ENCODE measurements at regions not wholly inside any gene's neighbourhood (a gene's known extent, or its start where the extent isn't known, plus 50 kb on each side); places are given as distances from the start of the nearest gene placed in this dataset.
"Not testable (repeated sequence)": the region's sequence is repeated elsewhere in the genome, so short reads cannot be mapped to it uniquely, and the experiment has no call there.

DNA sequence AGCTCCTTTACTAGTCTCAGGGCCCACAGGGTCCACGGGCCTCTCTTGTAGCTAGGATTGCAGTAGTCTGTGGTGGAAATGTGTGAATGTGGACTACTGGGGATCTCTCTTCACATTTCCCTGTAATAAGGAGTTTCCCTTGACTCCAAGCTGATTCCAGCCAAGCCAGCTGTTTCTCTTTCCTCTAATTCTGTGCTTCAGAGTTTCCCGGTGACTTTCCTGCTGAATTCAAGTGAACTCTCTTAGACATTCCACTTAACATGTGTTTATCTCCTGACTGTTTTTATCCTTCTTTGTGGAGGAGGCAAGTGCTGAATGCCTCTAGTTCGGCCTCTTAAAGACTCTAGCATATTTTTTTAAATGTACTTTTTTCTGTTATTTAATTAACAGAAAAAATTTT is 354.0 kb upstream of the RGS18 start:
- TF ChIP-seq CTCF (IDR thresholded peaks at IDR 0.05; ENCODE audit: poor library complexity, severe bottlenecking), result no peak
- H3K27me3 ChIP-seq (ENCODE audit: insufficient read depth, poor library complexity, severe bottlenecking), result no peaks in the 10 kb centered on the region
- DNase-seq (ENCODE audit: low spot score) (no peak), ATAC-seq (ENCODE audit: low read depth) (no peak)
- no peaks in the 10 kb centered on the region for H3K4me1 ChIP-seq (ENCODE audit: insufficient read depth, poor library complexity, severe bottlenecking)
- H3K36me3 ChIP-seq (ENCODE audit: low read depth), result no peaks in the 10 kb centered on the region
- no peaks in the 10 kb centered on the region for H3K9me3 ChIP-seq (ENCODE audit: severe bottlenecking)
- no peak overlapping the region for H3K4me3 ChIP-seq (ENCODE audit: severe bottlenecking)
- no peak overlapping the region for H3K27ac ChIP-seq (ENCODE audit: poor library complexity, severe bottlenecking)

DNA sequence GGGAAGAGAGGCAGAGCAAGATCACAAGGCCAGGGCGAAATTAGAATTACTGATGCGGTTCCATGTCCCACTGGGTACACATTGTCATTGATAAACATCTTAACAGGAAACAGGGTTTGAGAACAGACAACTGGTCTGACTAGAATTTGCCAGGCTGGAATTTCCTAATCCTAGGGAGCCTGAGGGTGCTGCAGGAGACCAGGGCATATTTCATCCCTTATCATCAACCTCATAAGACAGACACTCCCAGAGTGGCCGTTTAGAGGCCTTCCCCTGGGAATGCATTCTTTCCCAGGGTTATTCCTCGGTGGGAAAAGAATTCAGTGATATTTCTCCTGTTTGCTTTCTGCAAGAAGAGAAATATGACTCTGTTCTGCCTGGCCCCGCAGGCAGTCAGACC is 344.7 kb upstream of the RGS18 start:
- H3K27me3 ChIP-seq (ENCODE audit: insufficient read depth, poor library complexity, severe bottlenecking); H3K9me3 ChIP-seq (ENCODE audit: severe bottlenecking); H3K4me1 ChIP-seq (ENCODE audit: insufficient read depth, poor library complexity, severe bottlenecking); H3K4me3 ChIP-seq (ENCODE audit: severe bottlenecking); H3K27ac ChIP-seq (ENCODE audit: poor library complexity, severe bottlenecking); ATAC-seq (ENCODE audit: low read depth); DNase-seq (ENCODE audit: low spot score); H3K36me3 ChIP-seq (ENCODE audit: low read depth): not testable (repeated sequence)

GRCh38 chr1:191818198-191818597 is 340.1 kb upstream of the RGS18 start:
- no peak for DNase-seq (ENCODE audit: low spot score)
- no peak overlapping the region for H3K27ac ChIP-seq (ENCODE audit: poor library complexity, severe bottlenecking)
- no peak for ATAC-seq (ENCODE audit: low read depth)
- H3K36me3 ChIP-seq (ENCODE audit: low read depth), result no peaks in the 10 kb centered on the region
- no peak overlapping the region for H3K4me3 ChIP-seq (ENCODE audit: severe bottlenecking)
- TF ChIP-seq CTCF (IDR thresholded peaks at IDR 0.05; ENCODE audit: poor library complexity, severe bottlenecking), result no peak
- H3K9me3 ChIP-seq (ENCODE audit: severe bottlenecking), result no peaks in the 10 kb centered on the region
- H3K27me3 ChIP-seq (ENCODE audit: insufficient read depth, poor library complexity, severe bottlenecking), result no peaks in the 10 kb centered on the region
- H3K4me1 ChIP-seq (ENCODE audit: insufficient read depth, poor library complexity, severe bottlenecking), result no peaks in the 10 kb centered on the region

GRCh38 chr1:191831572-191831971 is 326.7 kb upstream of the RGS18 start:
- peak; percentile 21 for TF ChIP-seq CTCF (IDR thresholded peaks at IDR 0.05; ENCODE audit: poor library complexity, severe bottlenecking)
- H3K4me1 ChIP-seq (ENCODE audit: insufficient read depth, poor library complexity, severe bottlenecking), result no peaks in the 10 kb centered on the region
- no peaks in the 10 kb centered on the region for H3K27me3 ChIP-seq (ENCODE audit: insufficient read depth, poor library complexity, severe bottlenecking)
- DNase-seq (ENCODE audit: low spot score) (no peak), ATAC-seq (ENCODE audit: low read depth) (0 out of 3 replicates have a peak, but pooled peaks have one; percentile 36)
- no peaks in the 10 kb centered on the region for H3K9me3 ChIP-seq (ENCODE audit: severe bottlenecking)
- no peaks in the 10 kb centered on the region for H3K36me3 ChIP-seq (ENCODE audit: low read depth)
- H3K27ac ChIP-seq (ENCODE audit: poor library complexity, severe bottlenecking), result no peak overlapping the region
- no peak overlapping the region for H3K4me3 ChIP-seq (ENCODE audit: severe bottlenecking)

GRCh38 chr1:191839891-191840290 is 318.4 kb upstream of the RGS18 start:
- Histone ChIP-seq H3K9me3 (ENCODE audit: severe bottlenecking) (no peaks in the 10 kb centered on the region), H3K4me1 (ENCODE audit: insufficient read depth, poor library complexity, severe bottlenecking) (no peaks in the 10 kb centered on the region), H3K27ac (ENCODE audit: poor library complexity, severe bottlenecking) (no peak overlapping the region), H3K36me3 (ENCODE audit: low read depth) (no peaks in the 10 kb centered on the region), H3K4me3 (ENCODE audit: severe bottlenecking) (no peak overlapping the region), H3K27me3 (ENCODE audit: insufficient read depth, poor library complexity, severe bottlenecking) (no peaks in the 10 kb centered on the region)
- no peak for DNase-seq (ENCODE audit: low spot score)
- no peak for ATAC-seq (ENCODE audit: low read depth)
- no peak for TF ChIP-seq CTCF (IDR thresholded peaks at IDR 0.05; ENCODE audit: poor library complexity, severe bottlenecking)
